HG02840 (cell line): ENCODE measurements at regions not wholly inside any gene's neighbourhood (a gene's known extent, or its start where the extent isn't known, plus 50 kb on each side); places are given as distances from the start of the nearest gene placed in this dataset.

Experiments used
- ATAC-seq: cut with Tn5 transposase; IDR thresholded peaks from one replicate; pipeline ENCODE4 v1.9.1; 2021; ENCODE audit warnings: mild to moderate bottlenecking, moderate library complexity, moderate number of reproducible peaks; ENCODE audit not compliant: unreplicated experiment, low FRiP score

DNA sequence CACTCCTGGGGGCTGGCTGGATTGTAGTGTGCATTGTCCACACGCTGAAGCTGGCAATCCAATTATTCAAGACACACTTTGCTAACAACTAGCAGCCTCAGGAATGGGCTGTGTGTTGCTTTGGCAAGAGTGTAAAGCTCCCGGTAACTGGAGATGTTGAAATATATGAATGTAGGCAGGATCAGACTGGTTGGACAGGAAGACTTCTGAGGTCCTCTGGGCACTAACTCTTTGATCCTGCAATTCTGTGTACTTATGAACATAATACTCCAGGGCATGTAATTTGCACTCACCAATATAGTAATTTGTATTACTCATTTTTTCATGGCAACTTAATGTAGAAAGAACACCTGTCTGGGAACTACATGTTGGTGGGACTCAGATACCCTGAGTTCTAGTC is 106.7 kb upstream of the SLC28A3 start:
- no peak for ATAC-seq

DNA sequence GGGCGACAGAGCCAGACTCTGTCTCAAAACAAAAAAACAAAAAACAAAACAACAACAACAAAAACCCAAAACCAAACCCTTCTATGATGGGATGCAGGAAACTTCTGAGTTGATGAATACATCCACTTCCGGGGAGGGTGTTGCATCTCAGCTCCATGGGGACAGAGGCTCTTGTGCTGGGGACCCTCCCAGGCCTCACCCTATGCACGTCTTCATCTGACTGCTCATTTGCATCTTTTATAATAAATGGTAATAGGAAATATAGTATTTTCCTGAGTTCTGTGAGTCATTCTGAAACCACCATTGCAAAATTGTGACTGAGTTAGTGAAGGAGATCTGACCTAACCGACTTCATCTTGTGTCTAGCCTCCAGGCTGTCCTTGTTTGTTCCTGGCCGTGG is 109.5 kb upstream of the SLC28A3 start:
- no peak for ATAC-seq

DNA sequence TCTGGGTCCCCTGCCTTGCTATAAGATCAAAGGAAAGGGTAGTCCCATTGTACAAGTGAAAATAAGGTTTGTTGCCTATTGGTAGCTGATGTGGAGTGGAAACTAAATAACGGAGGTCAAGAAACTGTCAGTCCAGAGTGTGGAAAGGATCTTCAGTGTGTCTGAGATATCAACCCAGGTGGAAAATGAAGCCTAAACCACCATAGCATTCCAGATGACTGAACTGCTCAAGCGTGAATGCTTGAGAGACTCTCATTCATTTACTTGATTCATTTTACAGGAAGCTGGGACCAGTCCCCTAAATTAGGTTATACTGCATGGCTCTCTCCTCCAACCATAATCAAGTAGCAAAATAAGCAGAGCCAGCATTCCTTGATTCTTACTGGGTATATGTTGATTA is 116.0 kb upstream of the SLC28A3 start:
- ATAC-seq: no peak

DNA sequence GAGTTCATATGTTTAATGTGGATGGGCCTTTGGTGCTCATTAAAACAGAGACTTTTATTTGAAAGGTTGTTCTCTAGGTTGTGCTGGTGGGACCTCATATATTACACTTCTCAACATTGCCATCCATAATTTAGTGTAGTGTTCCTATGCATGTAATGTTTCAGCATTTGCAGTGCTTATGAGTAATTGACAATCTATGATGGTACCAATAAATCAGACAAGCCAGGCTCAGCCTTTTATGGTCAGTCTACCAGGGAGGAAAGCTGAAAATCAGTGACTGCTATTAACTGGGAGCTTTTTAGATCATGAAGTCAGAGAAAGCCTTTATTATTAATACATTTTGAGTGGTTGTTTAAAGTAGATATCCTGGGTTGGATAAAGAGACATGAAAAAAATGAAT is 120.1 kb upstream of the SLC28A3 start:
- ATAC-seq: no peak

DNA sequence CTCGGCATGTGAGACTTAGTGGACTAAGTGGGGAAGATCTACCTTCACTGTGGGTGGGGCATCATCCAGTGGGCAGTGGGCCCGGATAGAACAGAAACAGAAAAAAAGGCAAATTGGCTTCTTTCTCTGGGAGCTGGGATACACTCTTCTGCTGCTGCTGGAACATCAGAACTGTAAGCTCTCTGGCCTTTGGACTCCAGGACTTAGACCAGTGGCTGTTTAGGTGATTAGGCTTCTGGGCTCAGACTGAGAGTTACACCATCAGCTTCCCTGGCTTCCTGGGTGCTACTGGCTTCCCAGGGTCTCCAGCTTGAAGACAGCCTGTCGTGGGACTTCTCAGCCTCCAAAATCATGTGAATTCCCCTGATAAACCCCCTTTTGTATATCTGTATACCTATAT is 122.7 kb upstream of the SLC28A3 start:
- ATAC-seq: no peak

DNA sequence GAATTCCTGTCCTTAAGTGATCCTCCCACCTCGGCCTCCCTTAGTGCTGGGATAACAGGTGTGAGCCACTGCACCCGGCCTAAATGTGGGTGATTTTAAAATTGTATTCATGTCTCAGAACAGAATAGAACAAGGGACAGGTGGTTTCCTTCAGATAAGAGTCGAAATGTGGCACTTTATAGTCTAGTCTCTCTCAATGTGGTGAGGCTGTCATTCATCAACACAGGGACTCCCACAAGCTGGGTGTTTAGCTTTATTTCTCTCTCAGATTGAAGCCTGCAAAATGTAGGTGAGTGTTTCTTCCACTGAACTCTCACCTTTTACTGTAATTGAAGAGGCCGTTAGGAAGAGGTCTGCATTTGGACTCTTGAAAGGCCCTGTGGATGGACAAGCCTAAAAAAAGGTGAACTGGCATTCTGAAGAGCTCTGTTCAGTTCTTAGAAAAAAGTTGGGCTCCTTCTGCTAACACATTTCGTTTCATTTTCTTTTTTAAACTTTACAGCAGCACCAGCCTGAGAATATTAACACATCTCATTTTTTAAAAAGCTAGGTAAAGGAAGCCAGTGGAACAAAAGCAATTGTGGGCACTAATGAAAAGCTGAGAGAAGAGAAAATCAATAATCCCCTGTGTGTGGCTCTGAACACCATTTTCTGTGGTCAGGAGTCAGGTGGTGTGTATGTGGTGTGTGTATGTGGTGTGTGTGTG is 126.2 kb upstream of the SLC28A3 start:
- no peak for ATAC-seq

DNA sequence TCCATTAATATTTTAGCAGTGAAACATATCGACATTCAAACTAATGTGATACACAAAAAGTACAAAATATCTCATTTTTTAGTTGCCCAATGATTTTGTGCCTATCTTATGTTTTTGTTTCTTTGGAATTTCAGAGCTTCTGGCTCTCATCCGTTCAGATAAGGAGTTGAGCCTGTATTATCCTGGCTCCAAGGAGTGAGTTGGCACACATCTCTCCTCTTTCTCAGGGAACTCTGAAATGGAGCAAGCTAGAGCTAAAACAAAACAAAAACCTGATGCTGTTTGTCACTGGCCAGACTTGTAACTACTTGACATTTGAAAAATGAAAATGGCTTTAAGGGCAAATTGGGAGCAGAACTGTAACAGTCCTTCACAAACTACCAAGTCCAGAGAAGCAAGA is 131.3 kb upstream of the SLC28A3 start:
- ATAC-seq: no peak

DNA sequence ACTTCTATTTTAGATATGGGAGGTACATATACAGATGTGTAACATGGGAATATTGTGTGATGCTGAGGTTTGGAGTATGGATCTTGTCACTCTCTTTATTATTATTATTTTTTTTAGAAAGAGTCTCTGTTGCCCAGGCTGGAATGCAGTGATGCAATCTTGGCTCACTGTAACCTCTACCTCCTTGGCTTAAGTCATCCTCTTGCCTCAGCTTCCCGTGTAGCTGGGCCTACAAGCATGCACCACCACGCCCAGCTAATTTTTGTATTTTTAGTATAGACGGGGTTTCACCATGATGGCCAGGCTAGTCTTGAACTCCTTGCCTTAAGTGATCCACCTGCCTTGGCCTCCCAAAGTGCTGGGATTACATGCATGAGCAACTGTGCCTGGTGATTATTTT is 138.4 kb upstream of the SLC28A3 start:
- ATAC-seq: no peak

DNA sequence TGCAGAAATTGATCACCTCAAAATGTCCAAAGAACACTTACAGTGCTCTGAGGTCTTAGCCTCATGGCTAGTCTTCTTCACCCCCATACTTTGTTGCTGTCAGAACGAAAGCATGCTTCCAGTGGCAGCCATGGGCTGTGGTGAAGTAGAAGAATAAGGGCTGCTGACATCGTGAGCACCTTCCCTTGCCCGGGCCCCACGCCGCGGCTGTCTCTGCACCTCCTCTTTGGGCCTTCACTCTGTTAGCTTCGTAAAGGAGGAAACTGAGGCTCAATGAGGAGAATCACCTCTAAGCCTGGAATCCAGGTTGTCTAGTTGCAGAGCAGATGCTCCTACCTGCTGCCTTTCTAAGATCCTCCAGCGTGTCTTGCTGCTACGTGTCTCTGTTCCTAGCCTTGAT is 139.5 kb upstream of the SLC28A3 start:
- no peak for ATAC-seq

DNA sequence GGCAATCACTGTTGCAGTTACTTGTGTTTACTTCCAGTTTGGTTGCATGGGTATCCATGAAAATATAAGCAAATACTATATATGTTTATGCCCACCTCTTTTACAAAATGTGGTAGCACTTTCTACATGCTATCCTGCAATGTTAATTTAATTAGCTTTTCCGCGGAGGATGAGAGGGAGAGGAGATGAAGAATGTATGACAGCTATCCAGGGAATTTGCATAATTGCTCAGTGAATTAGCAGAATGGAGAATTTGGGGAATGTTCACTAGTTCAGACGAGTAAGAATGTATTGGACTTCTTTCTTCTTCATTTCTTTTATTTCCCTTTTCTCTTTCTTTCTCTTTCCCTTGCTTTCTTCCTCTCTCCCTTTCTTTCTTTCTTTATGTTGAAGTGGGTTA is 140.7 kb upstream of the SLC28A3 start:
- ATAC-seq: no peak

DNA sequence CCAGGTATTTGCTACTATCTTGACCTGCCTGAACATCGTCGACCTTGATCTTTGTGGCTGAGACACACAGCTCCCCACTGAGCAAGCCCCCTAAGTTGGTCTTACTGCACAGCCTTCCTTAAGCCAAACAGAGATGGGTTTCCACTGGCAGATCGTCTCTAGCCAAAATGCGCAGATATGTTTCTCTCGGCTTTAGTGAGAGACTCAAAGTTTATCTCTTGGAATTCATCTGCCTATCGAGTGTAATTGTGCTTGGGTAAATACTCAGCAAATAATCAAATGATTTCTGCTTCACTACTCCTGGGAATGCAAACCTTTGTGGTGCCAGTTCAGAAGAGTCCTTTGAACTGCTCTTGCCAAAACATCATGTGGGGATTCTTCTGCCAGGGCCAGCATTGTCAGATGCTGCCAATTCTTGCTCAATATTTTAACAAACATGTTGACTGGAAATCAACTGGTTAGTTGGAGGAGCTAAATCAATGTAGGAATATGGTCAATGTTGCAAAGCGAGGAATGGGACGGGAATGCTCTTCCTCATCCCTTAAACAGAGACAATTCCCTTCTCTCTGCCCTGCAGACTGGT is 141.2 kb upstream of the SLC28A3 start:
- ATAC-seq: no peak

DNA sequence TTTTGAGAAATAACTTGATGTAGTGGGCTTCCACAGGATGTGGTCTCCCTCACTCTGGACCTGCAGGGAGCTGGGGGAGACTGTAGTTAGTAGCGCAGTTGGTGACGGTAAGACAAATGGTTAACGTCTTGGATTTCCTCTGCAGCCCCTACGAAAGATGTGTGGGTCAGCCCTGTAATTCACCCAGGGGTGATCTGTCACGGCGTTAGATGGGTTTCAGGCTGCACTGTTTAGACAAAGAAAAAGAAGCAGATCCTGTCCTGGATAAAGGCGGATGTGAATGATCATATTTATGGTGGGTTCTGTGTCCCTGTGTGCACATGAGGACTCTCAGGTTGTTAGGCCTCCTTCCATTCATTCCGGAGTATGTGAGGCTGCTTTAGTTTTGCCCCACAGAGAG is 142.0 kb upstream of the SLC28A3 start:
- no peak for ATAC-seq

DNA sequence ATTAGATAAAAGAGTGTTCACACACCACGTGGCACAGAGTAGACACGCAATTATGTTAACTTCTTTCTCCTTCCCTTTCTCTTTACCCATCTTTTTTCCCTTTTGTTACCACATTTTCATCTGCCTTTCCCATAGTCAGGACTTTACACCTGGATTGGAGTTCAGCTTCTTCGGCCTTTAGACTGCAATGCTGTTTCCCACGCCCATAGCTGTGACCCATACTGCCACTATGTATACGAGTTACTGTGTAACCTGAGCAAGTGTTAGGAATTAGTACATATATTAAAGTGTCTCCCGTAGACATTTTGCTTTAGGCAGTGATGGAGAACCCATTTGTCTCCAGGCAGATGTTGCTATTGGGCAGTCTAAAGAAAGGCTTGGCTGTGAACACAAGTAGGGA is 143.6 kb upstream of the SLC28A3 start:
- no peak for ATAC-seq

DNA sequence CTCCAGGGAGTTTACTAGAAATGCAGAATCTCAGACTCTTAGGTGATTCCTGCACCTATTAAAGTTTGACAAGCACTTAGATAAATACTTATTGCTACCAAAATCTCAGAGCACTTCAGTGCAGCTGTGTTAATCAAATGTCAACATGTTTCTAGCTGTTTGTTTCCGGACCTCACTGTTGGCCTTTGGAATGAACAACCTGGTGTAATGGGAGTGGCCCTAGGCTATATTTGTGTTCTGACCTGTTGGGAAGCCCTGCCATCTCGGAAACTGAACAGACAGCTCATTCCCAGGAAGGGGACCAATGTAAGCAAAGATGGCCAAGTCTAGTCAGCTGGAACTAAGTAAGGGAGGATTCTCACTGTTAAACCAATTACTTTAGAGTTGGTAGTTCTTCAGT is 145.0 kb upstream of the SLC28A3 start:
- ATAC-seq: no peak

DNA sequence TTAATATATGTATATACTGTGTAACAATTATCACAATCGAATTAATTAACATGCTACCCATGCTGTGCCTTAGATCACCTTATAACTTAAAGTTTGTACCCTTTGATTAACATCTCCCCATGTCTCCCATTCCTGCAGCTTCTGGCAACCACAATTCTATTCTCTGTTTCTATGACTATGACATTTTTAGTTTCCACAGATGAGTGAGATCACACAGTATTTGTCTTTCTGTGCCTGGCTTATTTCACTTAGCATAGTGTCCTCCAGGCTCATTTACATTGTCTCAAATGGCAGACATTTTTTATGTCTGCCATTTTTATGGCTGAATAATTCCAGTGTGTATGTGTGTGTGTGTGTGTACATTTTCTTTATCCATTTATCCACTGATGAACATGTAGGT is 146.1 kb upstream of the SLC28A3 start:
- no peak for ATAC-seq

DNA sequence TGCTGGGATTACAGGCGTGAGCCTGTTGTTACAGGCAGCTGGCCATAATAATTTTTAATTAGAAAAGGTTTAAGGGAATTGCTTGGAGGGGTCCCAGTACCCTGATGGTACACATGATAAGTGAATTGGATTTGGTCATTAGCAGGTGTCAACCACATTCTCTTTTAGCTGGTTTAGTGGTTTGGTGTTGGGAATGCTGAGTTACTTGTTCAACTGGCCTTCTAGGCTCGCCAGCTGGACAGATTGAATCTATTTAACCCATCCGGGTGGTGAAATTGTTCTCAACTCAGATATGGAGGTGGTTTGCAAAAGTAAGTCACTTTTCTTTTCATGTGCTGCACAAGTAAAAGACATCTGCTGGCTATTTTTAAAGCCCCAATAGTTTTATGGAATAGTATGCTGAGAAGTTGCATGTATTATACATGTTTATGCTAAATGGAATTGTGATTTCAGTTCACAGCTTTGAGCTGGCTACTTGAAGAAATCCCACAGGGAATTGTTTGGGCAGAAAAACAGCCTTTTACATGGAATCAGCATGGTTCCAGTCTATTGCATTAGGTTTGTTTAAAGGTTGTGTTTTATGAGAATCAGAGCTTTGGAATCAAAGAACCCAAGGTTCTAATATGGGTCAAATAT is 149.8 kb upstream of the SLC28A3 start:
- ATAC-seq: no peak

DNA sequence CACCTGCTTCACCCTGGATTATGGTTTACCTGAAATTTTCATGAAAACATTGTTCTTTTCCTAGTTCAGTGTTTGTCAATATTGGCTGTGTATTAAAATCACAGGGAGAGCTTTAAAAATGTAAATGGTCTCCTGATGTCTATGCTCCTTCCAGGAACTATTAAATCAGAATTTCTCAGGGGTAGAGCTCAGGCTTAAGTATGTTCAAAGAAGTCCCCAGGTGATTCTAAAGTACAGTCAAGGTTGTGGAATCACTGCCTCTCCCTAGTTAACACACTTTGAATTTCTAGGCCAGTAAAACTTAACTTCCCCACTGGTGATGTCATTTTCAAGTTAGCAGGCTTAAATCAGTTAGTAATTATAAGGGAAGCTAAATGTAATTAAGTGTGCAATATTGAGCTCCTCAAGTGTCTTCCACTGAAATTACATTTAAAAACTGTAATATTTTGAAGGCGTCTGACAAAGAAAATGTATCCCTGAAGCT is 150.3 kb upstream of the SLC28A3 start:
- no peak for ATAC-seq

DNA sequence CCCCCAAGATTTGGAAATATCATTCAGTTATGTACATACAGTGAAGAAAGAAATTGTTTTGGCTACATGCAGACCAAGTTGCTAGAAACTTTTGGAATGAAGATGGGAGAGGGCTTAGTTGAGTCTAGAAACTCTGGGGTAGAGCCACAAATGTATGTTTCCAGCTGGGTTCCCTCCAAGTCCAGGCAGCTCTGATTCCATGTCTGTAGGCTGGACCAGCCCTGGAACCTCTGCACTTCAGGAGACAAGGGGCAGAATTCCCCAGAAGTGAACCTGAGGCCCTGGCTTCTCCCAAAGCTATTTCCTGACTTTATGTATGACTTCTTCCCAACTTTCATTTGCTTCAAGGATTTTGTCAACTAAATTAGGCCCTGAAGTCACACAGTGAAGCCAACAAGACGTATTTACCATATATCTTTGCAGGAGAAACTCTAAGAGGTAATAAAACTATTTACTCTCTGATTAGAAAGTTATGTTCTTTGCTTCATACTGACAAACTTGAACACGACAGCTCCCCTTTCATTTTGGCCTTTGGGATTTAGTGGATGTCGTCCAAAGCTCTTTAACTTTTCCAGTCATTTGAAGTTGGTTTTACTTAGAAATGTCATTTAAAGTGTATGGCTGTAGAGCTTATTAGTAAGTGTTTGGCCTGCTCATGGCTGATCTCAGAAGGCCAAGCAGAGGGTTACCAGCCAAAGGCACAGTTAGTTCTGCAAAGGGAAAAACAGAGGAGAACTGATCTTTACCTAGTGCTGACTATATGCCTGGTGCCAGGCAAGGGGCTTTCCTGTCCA is 152.0 kb upstream of the SLC28A3 start:
- no peak for ATAC-seq

DNA sequence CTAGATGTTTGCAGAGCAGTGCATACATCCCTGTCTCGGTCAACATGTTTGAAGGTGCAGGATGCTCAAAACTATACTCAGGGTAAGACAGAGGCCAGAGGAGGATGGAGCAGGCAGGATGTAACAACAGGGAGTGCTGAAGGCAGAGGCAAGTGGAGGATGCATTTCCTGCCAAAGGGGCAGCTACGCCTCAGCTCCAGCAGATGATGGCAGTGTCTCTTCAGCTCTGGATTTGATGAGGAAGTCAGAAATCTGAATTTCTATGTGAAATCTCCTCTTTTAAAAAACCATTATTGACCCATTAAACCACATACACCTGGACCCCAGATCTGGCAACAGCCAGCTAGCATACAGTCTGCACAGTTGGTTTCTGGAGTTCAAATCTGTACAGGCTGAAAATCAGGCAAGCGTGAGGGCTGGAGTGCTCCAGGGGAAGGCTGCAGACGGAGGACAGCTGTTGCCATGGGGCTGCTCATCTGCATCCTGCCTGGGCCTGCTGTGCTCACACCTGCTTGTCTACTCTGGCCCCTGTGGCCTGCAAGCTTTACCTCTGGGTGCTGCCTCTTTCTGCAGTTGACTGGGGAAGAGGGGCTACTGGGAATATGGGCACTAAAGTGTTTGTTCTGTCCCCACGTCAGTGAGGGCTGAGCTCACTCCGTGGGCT is 152.9 kb upstream of the SLC28A3 start:
- ATAC-seq: no peak

DNA sequence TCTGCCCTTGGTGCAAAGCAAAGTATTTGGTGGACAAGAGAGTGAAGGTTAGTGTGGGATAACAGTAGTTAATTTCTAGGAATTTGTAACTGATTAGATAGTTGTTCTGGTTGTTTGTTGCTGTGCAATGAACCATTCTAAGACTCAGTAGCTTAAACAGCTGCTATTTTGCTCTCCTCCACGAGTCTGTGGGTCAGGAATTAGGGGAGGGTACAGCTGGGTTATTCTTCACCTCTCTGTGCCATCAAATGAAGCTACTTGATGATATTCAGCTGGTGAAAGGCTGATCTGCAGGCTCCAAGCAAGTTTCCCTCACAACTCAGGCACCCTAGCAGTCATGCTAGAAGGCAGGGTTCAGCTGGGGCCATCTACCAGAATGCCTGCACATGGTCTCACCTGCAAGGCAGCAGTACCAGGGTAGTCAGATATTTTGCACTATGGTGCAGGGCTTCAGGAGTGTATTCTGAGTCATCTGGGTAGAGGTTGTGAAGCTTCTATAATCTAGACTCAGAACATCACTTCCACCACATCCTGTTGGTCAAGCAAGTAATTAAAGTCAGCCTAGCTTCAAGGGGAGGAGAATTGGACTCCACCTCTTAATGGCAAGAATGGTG is 159.5 kb upstream of the SLC28A3 start:
- ATAC-seq: peak; percentile 83
